Fibroblast of the aortic adventitia (primary cell): ENCODE measurements at regions not wholly inside any gene's neighbourhood (a gene's known extent, or its start where the extent isn't known, plus 50 kb on each side); places are given as distances from the start of the nearest gene placed in this dataset.

ENCODE experiments used
- DNase-seq: peaks from one replicate; pipeline ENCODE4 v3.0.0-alpha.2; 2010; ENCODE audit warnings: low read depth
- H3K4me3 ChIP-seq: 2 replicates; pipeline ENCODE4 v1.5.1; 2011; ENCODE audit warnings: low read depth, mild to moderate bottlenecking, control low read depth, low read length, moderate library complexity
- TF ChIP-seq, protein P1 (sequence below): IDR thresholded peaks from 2 replicates; pipeline ENCODE4 v1.5.1; 2011; ENCODE audit warnings: mild to moderate bottlenecking, low read length, control low read depth, inconsistent platforms; ENCODE audit not compliant: insufficient read depth

DNA sequence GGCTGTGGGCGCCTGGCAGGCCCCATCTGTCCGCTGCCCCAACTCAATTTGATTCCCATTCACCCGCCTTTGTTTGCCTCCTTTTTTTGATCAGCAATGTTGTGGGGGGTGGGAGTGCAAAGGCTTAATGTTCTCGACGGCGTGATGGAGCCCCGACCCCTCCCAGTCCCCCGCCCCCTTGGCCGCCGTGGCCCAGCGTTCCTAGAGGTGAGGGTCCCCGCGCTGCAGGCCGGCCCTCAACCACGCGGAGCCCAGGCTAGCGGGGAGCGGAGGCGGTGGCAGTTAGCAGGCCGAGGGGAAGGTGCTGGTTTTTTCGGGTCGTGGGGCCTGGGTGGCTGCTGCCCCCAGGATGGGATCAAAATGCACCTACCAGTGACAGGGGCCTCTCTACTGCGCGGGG is 274.7 kb upstream of the SKOR2 start:
- TF ChIP-seq, protein P1, sequence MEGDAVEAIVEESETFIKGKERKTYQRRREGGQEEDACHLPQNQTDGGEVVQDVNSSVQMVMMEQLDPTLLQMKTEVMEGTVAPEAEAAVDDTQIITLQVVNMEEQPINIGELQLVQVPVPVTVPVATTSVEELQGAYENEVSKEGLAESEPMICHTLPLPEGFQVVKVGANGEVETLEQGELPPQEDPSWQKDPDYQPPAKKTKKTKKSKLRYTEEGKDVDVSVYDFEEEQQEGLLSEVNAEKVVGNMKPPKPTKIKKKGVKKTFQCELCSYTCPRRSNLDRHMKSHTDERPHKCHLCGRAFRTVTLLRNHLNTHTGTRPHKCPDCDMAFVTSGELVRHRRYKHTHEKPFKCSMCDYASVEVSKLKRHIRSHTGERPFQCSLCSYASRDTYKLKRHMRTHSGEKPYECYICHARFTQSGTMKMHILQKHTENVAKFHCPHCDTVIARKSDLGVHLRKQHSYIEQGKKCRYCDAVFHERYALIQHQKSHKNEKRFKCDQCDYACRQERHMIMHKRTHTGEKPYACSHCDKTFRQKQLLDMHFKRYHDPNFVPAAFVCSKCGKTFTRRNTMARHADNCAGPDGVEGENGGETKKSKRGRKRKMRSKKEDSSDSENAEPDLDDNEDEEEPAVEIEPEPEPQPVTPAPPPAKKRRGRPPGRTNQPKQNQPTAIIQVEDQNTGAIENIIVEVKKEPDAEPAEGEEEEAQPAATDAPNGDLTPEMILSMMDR, result no peak
- DNase-seq, result no peak
- H3K4me3 ChIP-seq, result no peak overlapping the region

DNA sequence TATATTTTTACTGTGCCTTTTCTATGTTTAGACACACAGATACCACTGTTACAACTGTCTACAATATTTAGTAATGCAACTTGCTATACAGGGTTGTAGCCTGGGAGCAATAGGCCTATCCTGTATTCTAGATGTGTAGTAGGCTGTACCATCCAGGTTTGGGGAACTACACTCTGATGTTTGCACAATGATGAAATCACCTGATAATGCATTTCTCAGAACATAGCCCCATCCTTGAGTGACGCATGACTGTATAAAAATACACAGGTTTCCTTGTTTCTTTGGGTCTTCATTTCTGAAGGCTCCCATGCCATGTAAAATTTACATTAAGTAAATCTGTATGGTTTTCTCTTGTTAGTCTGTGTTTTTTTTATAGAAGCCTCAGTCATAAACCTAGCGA is 270.9 kb upstream of the SKOR2 start:
- H3K4me3 ChIP-seq, result no peak overlapping the region
- no peak for DNase-seq
- TF ChIP-seq, protein P1, result no peak

DNA sequence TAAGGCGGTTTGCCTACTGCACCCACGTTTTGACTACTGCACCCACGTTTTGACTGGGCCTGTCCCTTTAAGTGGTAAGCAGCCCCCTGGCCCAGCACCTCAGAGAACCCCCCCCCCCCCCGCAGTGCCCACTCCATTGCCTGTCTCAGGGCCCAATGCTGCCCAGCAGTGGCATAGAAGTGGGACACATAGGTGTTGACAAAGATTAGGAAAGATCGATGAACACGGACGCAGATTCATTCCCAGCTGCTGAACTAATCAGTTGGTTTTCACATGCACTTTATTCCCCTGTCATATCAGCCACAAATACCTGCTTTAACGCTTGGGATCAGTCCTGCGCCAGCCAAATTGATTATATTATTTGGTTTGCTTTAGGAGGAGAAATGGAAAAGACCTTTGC is 268.8 kb upstream of the SKOR2 start:
- no peak for DNase-seq
- no peak overlapping the region for H3K4me3 ChIP-seq
- TF ChIP-seq, protein P1, result no peak

DNA sequence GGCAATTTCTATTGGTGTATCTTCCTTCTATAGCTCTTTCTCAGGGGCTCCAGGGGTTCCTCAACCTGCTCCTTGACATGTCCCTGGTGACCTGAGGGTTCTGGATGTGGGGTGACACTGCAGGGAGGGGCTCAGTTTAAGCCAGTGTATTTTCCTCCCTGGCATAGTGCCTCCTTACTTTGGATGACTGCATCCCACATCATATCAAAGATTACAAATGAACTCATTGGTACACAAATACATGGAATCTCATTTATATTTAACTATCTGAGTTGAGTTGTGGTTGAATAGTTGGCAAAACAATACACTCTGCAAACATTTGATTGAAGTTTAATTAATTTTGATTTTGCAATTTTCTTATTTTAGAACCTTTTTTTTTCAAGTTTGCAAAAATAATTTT is 268.2 kb upstream of the SKOR2 start:
- no peak for DNase-seq
- no peak overlapping the region for H3K4me3 ChIP-seq
- TF ChIP-seq, protein P1, result no peak

DNA sequence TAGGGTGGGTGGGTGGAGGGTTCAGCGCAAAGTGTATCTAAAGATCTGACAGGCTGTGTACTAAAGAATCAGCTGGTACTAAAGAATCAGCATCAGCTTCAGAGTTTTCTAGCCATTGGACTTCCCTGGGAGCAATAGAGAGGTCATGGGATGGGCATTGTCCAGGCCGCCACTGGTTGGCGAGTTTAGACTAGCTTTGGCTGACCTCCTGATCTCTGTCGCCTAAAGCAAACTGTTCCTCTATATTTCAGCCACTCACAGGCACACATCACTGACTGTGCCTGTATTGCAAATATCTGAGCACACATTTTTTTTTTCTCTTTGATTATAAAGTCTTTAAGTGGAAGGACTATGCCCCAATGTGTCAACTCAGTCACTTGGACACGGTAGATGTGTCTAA is 267.8 kb upstream of the SKOR2 start:
- DNase-seq, result no peak
- no peak overlapping the region for H3K4me3 ChIP-seq
- TF ChIP-seq, protein P1, result no peak

DNA sequence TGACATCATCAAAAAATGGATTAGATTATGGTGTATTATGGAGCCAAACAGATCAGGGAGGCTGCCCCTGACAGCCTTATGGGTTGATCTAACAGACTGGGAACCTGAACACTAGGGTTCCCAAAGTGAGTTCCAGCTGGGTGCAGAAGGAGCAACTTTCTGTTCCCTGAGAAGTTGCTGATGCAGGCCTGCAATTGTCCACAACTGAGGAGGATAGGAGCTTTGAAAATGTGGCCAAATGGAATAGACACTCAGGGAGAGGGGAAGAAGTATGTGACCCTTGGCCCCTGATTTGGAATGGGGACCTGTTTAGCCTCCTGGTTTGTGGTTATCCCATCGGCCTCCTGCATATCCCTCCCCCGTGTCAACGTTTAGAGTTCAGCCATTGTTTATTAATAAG is 262.2 kb upstream of the SKOR2 start:
- H3K4me3 ChIP-seq, result no peak overlapping the region
- DNase-seq, result no peak
- TF ChIP-seq, protein P1, result no peak

DNA sequence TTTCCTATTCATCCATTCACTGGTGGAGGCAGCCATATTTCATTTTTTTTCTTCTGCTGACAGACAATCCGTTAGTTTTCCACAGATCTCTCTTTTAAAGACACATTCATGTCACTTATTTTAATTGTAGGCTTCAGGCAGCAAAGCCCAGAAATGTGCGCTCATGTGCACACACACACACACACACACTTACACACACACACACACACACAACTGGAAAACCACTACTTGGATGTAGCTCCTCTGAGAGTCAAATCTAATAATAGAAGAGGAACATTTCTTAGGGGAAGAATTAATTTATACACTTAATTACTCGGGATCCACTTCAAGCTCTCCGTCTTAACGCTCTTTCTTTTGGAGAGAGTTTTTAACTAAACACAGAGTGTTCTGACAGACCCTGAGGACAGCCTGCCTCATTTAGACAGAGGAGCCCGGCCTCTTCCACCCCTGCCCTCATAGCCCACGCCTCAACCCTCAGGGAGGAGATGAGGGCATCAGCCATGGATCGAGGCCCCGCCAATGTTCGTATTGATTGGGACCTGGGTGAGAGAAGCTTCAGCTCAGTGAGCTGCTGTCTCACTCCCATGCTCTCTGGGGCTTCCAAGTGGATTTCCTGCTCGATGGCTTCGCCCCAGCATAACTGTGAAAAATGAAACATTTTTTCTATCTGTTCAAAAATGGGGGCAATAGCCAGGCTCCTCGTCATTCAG is 261.4 kb upstream of the SKOR2 start:
- H3K4me3 ChIP-seq, result no peak overlapping the region
- TF ChIP-seq, protein P1, result no peak
- no peak for DNase-seq
